22Rv1 (cell line): ENCODE measurements at regions not wholly inside any gene's neighbourhood (a gene's known extent, or its start where the extent isn't known, plus 50 kb on each side); places are given as distances from the start of the nearest gene placed in this dataset.

ENCODE experiments used
- ZFX ChIP-seq: fragments of 450-650 bp; IDR thresholded peaks from 2 replicates; pipeline ENCODE4 v1.6.1; 2017; ENCODE audit warnings: antibody characterized with exemption, borderline replicate concordance
- TF ChIP-seq, protein P1 (sequence below): fragments of 450-650 bp; IDR thresholded peaks from 2 replicates; pipeline ENCODE4 v1.5.1; 2017; ENCODE audit warnings: mild to moderate bottlenecking

DNA sequence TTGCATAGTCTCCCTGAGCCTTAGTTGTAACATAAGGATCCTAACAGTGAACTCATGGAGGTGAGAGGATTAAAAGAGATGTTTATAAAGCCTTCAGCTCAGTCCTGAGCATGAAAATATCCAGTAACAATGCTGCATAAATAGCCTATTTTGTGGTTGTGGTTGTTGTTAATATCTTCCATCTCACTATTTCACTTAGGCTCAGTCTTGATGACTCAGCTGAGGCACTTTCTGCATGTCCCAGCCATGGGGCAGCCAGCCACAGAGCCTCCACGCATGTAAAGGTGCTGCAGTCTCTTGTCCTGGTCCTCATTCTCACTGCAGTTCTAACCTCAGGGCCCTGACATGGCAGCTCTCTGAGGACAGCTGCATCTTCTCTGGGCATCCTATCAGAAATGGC is 218.8 kb upstream of the PKDCC start:
- TF ChIP-seq, protein P1, sequence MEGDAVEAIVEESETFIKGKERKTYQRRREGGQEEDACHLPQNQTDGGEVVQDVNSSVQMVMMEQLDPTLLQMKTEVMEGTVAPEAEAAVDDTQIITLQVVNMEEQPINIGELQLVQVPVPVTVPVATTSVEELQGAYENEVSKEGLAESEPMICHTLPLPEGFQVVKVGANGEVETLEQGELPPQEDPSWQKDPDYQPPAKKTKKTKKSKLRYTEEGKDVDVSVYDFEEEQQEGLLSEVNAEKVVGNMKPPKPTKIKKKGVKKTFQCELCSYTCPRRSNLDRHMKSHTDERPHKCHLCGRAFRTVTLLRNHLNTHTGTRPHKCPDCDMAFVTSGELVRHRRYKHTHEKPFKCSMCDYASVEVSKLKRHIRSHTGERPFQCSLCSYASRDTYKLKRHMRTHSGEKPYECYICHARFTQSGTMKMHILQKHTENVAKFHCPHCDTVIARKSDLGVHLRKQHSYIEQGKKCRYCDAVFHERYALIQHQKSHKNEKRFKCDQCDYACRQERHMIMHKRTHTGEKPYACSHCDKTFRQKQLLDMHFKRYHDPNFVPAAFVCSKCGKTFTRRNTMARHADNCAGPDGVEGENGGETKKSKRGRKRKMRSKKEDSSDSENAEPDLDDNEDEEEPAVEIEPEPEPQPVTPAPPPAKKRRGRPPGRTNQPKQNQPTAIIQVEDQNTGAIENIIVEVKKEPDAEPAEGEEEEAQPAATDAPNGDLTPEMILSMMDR, result no peak
- no peak for TF ChIP-seq ZFX
